ENCODE measurements at regions not wholly inside any gene's neighbourhood (a gene's known extent, or its start where the extent isn't known, plus 50 kb on each side); places are given as distances from the start of the nearest gene placed in this dataset.

DNA sequence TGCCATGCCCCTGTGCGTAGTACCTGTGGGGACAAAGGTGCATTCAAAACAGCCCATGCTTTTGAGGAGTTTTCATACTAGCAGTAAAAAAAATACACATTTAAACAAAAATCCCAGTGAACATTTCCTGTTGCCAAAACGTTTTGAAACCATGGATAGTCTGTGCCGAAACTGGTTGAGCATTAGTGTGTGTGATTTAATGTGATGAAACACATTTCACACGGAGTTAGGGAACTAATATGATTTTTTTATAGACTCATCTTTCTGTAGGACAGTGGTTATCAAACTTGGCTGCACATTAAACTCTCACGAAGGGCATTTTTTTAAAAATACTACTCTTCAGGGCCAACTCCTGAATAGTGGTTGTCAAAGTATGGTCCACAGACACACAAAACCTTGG, 111.8 kb upstream of the CREB5 start:
- Histone ChIP-seq H2AFZ (ENCODE audit: low read length) (no peak overlapping the region), H3K27ac (ENCODE audit: low read depth, low read length) (no peak overlapping the region), H3K9me3 (ENCODE audit: low read depth, low read length) (no peaks in the 10 kb centered on the region), H3K4me2 (ENCODE audit: insufficient read depth, low read length) (no peak overlapping the region), H3K36me3 (ENCODE audit: insufficient read depth, low read length) (no peaks in the 10 kb centered on the region), H4K20me1 (ENCODE audit: insufficient read depth, low read length) (no peaks in the 10 kb centered on the region), H3K79me2 (ENCODE audit: insufficient read depth, low read length) (no peaks in the 10 kb centered on the region), H3K4me3 (ENCODE audit: insufficient read depth, low read length) (no peak overlapping the region), H3K27me3 (ENCODE audit: insufficient read depth, low read length) (no peaks in the 10 kb centered on the region), H3K4me1 (ENCODE audit: insufficient read depth, low read length) (peaks cover 21% of the 10 kb centered on the region)
- DNase-seq (ENCODE audit: insufficient read length, low spot score, missing footprints), result no peak
- TF ChIP-seq, protein P1, sequence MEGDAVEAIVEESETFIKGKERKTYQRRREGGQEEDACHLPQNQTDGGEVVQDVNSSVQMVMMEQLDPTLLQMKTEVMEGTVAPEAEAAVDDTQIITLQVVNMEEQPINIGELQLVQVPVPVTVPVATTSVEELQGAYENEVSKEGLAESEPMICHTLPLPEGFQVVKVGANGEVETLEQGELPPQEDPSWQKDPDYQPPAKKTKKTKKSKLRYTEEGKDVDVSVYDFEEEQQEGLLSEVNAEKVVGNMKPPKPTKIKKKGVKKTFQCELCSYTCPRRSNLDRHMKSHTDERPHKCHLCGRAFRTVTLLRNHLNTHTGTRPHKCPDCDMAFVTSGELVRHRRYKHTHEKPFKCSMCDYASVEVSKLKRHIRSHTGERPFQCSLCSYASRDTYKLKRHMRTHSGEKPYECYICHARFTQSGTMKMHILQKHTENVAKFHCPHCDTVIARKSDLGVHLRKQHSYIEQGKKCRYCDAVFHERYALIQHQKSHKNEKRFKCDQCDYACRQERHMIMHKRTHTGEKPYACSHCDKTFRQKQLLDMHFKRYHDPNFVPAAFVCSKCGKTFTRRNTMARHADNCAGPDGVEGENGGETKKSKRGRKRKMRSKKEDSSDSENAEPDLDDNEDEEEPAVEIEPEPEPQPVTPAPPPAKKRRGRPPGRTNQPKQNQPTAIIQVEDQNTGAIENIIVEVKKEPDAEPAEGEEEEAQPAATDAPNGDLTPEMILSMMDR (IDR thresholded peaks at IDR 0.05; ENCODE audit: extremely low read depth, low read depth, low read length), result no peak

DNA sequence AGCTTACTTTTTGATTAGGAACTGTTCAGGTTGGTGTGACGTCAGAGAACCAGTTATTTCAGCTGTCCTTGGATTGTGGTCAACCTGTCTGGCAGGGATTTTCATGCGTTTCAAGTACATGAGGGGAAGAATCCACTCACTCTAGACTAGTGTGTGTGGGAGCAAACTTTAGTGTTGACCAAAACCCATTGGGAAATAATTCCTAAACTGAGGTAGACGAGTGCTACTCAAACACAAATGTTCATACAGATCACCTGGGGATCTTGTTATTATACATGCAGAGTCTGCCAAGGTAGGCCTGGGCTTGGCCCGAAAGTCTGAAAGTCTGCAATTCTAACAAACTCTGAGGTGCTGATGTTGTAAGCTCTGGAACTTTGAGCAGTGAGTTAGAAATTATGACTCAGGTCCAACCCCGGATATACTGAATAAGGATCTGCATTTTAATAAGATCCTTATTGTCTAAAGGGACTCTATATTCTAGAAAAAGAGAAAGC, 111.1 kb upstream of the CREB5 start:
- H3K9me3 ChIP-seq (ENCODE audit: low read depth, low read length), result no peaks in the 10 kb centered on the region
- TF ChIP-seq, protein P1 (IDR thresholded peaks at IDR 0.05; ENCODE audit: extremely low read depth, low read depth, low read length), result no peak
- peak; percentile 65 for DNase-seq (ENCODE audit: insufficient read length, low spot score, missing footprints)
- no peaks in the 10 kb centered on the region for H3K79me2 ChIP-seq (ENCODE audit: insufficient read depth, low read length)
- H4K20me1 ChIP-seq (ENCODE audit: insufficient read depth, low read length), result no peaks in the 10 kb centered on the region
- H3K36me3 ChIP-seq (ENCODE audit: insufficient read depth, low read length), result no peaks in the 10 kb centered on the region
- H3K4me2 ChIP-seq (ENCODE audit: insufficient read depth, low read length), result no peak overlapping the region
- H3K4me1 ChIP-seq (ENCODE audit: insufficient read depth, low read length), result peaks cover 21% of the 10 kb centered on the region
- peak overlapping the region; percentile 31 for H3K27ac ChIP-seq (ENCODE audit: low read depth, low read length)
- H2AFZ ChIP-seq (ENCODE audit: low read length), result no peak overlapping the region
- H3K4me3 ChIP-seq (ENCODE audit: insufficient read depth, low read length), result no peak overlapping the region
- H3K27me3 ChIP-seq (ENCODE audit: insufficient read depth, low read length), result no peaks in the 10 kb centered on the region

DNA sequence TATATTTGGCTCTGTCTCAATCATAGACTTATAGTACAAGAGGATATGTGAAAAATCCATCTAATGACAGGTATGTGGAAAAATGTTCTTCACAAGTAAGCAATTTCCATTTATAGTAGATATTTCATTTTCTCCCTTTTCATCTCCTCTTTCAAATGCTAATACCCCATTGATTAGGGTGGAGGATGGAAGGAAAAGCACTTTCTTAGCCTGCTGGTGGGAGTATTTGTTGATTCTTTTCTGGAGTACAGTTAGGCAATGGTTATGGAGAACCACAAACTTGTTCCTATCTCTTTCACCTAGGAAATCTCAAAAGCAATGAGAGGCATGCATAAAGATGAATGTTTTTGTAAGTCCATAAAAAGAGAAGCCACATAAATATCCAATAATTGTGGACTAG, 108.0 kb upstream of the CREB5 start:
- no peaks in the 10 kb centered on the region for H3K27me3 ChIP-seq (ENCODE audit: insufficient read depth, low read length)
- TF ChIP-seq, protein P1 (IDR thresholded peaks at IDR 0.05; ENCODE audit: extremely low read depth, low read depth, low read length), result no peak
- no peaks in the 10 kb centered on the region for H4K20me1 ChIP-seq (ENCODE audit: insufficient read depth, low read length)
- no peaks in the 10 kb centered on the region for H3K79me2 ChIP-seq (ENCODE audit: insufficient read depth, low read length)
- H3K4me2 ChIP-seq (ENCODE audit: insufficient read depth, low read length), result no peak overlapping the region
- no peaks in the 10 kb centered on the region for H3K36me3 ChIP-seq (ENCODE audit: insufficient read depth, low read length)
- peaks cover 12% of the 10 kb centered on the region for H3K4me1 ChIP-seq (ENCODE audit: insufficient read depth, low read length)
- no peak overlapping the region for H3K4me3 ChIP-seq (ENCODE audit: insufficient read depth, low read length)
- no peak overlapping the region for H2AFZ ChIP-seq (ENCODE audit: low read length)
- no peaks in the 10 kb centered on the region for H3K9me3 ChIP-seq (ENCODE audit: low read depth, low read length)
- H3K27ac ChIP-seq (ENCODE audit: low read depth, low read length), result no peak overlapping the region
- DNase-seq (ENCODE audit: insufficient read length, low spot score, missing footprints), result no peak

DNA sequence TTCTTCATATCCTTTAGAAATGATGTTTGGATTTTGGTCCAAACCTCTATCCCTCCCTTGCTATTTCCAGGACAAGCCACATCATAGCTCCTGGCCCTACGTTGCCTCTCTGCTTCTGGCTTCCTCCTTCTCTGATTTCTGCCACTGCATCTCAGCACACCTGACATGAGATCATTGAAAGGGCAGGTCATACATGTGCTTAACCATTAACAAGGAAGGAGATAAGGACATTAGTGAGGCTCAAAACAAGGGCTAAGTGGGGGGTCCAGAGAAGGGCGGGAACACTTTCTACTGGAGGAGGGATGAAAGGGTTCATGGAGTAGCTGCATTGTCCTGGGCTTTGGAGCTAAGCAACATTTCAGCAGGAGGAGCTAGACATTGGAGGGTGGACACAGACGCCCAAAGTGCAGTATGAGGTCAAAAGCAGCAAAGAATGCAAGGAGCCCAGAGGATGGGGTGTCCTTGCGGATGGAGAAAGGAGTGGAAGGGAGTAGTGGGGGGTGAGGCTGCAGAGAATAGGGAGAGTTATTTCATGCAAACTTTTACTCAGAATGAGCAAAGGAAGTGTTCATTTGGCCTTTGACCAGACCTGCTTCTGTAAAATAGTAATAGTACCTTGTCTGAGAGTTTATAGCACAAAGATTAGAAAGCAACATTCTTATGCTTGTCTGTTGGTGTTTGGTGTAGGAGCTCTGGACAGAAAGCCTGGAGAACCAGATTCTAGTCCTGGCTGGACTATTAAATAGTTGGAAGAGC, 102.4 kb upstream of the CREB5 start:
- no peak overlapping the region for H3K4me2 ChIP-seq (ENCODE audit: insufficient read depth, low read length)
- H3K4me1 ChIP-seq (ENCODE audit: insufficient read depth, low read length), result peaks cover 3% of the 10 kb centered on the region
- H3K27ac ChIP-seq (ENCODE audit: low read depth, low read length), result no peak overlapping the region
- H3K79me2 ChIP-seq (ENCODE audit: insufficient read depth, low read length), result no peaks in the 10 kb centered on the region
- H4K20me1 ChIP-seq (ENCODE audit: insufficient read depth, low read length), result no peaks in the 10 kb centered on the region
- H3K4me3 ChIP-seq (ENCODE audit: insufficient read depth, low read length), result no peak overlapping the region
- no peaks in the 10 kb centered on the region for H3K9me3 ChIP-seq (ENCODE audit: low read depth, low read length)
- no peak overlapping the region for H2AFZ ChIP-seq (ENCODE audit: low read length)
- peaks cover 22% of the 10 kb centered on the region for H3K27me3 ChIP-seq (ENCODE audit: insufficient read depth, low read length)
- DNase-seq (ENCODE audit: insufficient read length, low spot score, missing footprints), result no peak
- H3K36me3 ChIP-seq (ENCODE audit: insufficient read depth, low read length), result no peaks in the 10 kb centered on the region
- TF ChIP-seq, protein P1 (IDR thresholded peaks at IDR 0.05; ENCODE audit: extremely low read depth, low read depth, low read length), result no peak
